NCI-H2107 treated with DMSO at 0.1 percent for 48 hours (cell line): ENCODE measurements at regions not wholly inside any gene's neighbourhood (a gene's known extent, or its start where the extent isn't known, plus 50 kb on each side); places are given as distances from the start of the nearest gene placed in this dataset.
A peak's percentile ranks its signal among the peaks of the same experiment; 100 is the strongest.
"Not testable (repeated sequence)": the region's sequence is repeated elsewhere in the genome, so short reads cannot be mapped to it uniquely, and the experiment has no call there.

Experiments
- DNase-seq: peaks from one replicate; lab custom pipeline; 2025; ENCODE audit not compliant: unreplicated experiment; lab: John Stamatoyannopoulos, UW

GRCh38 chr2:105691947-105692390, 52.7 kb upstream of the NCK2 start:
- no peak for DNase-seq

DNA sequence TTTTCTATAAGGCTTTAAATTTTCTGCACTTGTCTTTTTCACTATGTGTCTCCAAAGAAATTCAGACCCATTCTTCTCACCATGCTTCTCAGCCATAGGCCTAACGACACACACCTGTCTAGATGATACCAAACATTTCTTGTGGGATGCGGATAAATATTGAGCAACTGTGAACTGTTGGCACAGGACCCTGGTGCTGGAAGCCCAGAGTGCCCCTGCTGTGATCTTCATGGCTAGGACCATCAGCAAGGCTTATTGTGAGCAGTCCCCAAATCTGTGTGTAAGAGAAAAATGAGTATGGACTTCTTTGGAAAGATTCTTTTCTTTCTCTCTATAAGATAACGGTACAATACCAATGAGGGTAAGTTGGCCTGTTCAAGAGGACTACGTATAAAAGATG, 54.1 kb upstream of the NCK2 start:
- DNase-seq = no peak

- no peak for DNase-seq
Observed at GRCh38 chr2:105689484-105689883, 55.2 kb upstream of the NCK2 start.

- DNase-seq = no peak
Observed at GRCh38 chr2:105688946-105689345, 55.8 kb upstream of the NCK2 start.

DNA sequence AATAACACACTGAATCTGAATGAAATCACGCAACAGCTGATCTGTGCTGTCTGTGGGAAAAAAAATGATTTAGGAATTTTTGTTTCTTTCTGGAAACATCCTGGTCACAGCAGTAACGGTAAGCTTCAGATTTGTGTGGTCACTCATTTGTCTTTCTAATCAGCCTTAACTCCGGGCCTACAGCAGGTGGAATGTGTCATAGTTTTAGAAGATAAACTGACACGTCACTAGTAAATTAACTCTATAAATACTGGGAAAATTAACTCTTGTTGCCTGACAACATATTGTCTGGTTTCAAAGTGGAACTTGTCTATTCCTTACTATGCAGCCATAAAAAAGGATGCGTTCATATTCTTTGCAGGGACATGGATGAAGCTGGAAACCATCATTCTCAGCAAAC, 58.1 kb upstream of the NCK2 start:
- DNase-seq = no peak

GRCh38 chr2:105683011-105683492, 61.7 kb upstream of the NCK2 start:
- DNase-seq = no peak

- peak; percentile 74 for DNase-seq
Observed at GRCh38 chr2:105682401-105682800, 62.3 kb upstream of the NCK2 start.

- peak; percentile 41 for DNase-seq
Observed at GRCh38 chr2:105681927-105682326, 62.8 kb upstream of the NCK2 start.

DNA sequence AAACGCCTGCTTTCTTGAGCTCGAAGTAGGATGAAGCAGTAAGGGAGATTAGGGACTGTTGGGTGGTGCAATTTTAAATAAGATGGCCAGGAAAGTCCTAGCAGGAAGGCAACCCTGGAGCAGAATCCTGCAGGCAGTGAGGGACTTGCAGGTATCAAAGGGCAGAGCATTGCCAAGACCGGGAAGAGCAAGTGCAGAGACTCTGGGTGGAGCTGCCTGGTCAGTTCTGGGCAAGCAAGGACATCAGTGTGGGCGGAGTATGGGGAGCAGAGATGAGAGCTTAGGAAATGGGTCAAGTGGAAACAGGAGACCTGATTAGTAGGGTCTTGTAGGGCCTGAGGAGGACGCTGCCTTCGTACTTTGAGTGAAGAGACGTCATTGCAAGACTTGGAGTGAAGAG, 64.4 kb upstream of the NCK2 start:
- no peak for DNase-seq

DNA sequence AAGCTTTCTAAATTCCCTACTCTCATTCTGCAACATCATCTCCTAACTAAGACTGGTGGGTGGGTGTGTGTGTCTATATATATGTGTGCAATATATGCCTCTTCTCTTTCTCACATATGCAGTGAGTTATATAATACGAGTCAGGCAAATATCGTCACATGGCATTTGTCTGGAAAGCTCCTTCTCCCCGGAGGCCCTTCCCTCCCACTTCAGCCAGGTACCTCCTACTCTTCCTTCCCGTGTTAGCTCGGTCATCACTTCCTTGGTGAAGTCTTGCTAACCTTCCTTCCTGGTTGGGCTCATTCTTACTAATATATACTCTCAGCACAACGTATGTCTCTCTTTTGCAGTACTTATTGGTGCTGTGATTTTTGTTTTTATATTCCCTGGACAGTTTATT, 66.4 kb upstream of the NCK2 start:
- no peak for DNase-seq

- no peak for DNase-seq
Observed at GRCh38 chr2:105677901-105678300, 66.8 kb upstream of the NCK2 start.

GRCh38 chr2:105675841-105676240, 68.9 kb upstream of the NCK2 start:
- DNase-seq = no peak

- DNase-seq = no peak
Observed at GRCh38 chr2:105674859-105675541, 69.7 kb upstream of the NCK2 start.

DNA sequence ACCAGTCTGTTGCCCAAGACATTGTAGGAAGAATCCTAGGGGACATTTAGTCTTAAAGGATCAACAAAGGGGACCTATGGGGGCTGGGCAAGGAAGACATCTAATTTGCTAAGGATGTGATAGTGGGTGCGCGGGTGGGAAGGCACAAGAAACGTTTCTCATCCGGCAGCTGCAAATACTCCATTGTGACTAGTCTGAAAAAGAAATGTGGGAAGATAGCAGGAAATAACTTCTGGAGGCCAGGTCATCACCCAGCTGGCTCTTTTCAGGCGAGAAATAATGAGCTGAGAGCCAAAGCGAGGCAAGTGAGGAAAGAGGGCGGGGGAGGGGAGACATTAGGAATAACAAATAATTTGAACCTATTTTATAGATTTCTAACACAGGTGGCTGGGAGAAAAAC, 70.3 kb upstream of the NCK2 start:
- DNase-seq = no peak

GRCh38 chr2:105671156-105671555, 73.6 kb upstream of the NCK2 start:
- no peak for DNase-seq

GRCh38 chr2:105669384-105669891, 75.3 kb upstream of the NCK2 start:
- DNase-seq = no peak

- DNase-seq = no peak
Observed at GRCh38 chr2:105665480-105665879, 79.2 kb upstream of the NCK2 start.

DNA sequence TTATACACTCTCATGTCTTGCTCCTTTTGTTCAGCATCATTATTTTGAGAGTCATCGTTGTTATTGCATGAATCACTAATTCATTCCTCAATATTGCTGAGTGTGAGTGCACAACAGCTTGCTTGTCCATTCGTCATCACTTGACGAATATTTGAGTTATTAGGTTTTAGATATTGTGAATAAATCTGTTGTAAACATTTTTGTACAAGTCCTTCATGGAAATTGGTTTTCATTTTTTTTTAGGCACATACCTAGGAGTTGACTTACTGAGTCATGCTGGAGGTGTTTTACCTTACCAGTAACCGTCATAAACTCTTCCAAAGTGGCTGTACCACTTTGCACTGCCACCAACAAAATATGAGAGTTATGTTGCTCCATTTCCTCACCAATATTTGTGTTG, 84.2 kb upstream of the NCK2 start:
- DNase-seq = no peak

DNA sequence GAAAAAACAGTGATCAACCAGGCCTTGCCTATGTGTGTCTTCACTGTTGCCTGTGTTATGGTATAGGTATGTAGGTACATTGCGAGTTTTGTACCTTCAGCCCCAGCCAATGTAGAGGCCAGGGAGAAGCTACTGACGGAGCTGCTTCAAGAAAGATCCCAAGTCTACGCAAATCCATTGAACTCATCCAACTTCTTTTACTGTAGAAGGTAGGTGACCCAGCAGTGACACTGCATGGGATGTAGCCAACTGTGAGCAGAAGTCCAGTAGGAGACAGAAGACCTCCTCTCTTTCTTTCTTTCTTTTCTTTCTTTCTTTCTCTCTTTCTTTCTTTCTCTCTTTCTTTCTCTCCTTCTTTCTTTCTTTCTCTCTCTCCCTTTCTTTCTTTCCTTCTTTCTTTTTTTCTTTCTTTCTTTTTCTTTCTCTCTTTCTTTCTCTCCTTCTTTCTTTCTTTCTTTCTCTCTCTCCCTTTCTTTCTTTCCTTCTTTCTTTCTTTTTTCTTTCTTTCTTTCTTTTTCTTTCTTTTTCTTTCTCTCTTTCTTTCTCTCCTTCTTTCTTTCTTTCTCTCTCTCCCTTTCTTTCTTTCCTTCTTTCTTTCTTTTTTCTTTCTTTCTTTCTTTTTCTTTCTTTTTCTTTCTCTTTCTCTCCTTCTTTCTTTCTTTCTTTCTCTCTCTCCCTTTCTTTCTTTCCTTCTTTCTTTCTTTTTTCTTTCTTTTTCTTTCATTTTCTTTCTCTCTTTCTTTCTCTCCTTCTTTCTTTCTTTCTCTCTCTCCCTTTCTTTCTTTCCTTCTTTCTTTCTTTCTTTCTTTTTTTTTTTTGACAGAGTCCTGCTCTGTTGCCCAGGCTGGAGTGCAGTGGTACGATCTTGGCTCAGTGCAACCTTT, 88.7 kb upstream of the NCK2 start:
- not testable (repeated sequence) for DNase-seq

DNA sequence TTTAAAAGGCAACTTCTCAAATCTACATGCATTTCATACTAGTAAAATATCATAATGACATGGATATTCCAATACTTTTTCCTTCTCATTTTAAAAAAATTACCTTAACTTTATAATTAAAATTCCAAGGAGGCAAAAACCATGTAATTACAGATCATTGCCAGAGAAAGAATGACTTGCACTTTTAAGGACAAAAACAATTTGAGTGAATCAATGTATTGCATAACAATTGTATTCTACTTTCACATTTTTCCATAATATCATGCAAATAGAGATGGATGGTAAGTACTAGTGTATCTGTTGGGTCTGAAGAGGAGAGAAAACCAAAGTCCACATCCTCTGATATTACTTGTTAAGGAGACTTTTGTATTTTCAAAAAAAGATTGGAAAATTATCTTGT, 89.5 kb upstream of the NCK2 start:
- DNase-seq = no peak

- DNase-seq = no peak
Observed at GRCh38 chr2:105654474-105655004, 90.2 kb upstream of the NCK2 start.

DNA sequence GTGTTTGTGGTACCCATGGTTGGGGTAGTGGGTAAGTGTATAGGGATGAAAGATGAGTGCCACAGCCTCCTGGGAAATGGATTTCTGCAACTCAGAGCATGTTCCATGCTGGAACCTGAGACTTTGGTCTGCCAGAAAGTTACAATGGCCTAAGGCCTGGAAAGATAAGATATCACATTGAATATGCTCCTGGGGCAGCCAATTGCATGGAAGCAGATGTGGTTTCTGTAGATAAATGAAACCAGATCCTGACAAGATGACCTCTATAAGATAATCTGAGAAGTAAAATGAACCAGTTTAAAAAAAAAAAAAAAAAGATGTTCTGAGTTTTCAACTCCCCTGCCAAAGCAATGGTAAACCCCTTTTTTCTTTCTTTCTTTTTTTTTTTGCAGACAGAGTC, 91.4 kb upstream of the NCK2 start:
- DNase-seq = peak; percentile 9
